LNCaP clone FGC (cell line): ENCODE measurements at regions not wholly inside any gene's neighbourhood (a gene's known extent, or its start where the extent isn't known, plus 50 kb on each side); places are given as distances from the start of the nearest gene placed in this dataset.

Source experiments
- DNase-seq: peaks from one replicate; pipeline ENCODE4 v3.0.0-alpha.2; 2011; ENCODE audit warnings: low read depth
- H3K4me3 ChIP-seq: 2 replicates; pipeline ENCODE4 v1.5.1; 2011; ENCODE audit warnings: mild to moderate bottlenecking, low read depth, low read length, control low read depth
- TF ChIP-seq, protein P1 (sequence below): IDR thresholded peaks from 2 replicates; pipeline ENCODE4 v1.5.1; 2012; ENCODE audit warnings: mild to moderate bottlenecking; ENCODE audit not compliant: control insufficient read depth, insufficient read depth; ENCODE audit errors: extremely low read depth

DNA sequence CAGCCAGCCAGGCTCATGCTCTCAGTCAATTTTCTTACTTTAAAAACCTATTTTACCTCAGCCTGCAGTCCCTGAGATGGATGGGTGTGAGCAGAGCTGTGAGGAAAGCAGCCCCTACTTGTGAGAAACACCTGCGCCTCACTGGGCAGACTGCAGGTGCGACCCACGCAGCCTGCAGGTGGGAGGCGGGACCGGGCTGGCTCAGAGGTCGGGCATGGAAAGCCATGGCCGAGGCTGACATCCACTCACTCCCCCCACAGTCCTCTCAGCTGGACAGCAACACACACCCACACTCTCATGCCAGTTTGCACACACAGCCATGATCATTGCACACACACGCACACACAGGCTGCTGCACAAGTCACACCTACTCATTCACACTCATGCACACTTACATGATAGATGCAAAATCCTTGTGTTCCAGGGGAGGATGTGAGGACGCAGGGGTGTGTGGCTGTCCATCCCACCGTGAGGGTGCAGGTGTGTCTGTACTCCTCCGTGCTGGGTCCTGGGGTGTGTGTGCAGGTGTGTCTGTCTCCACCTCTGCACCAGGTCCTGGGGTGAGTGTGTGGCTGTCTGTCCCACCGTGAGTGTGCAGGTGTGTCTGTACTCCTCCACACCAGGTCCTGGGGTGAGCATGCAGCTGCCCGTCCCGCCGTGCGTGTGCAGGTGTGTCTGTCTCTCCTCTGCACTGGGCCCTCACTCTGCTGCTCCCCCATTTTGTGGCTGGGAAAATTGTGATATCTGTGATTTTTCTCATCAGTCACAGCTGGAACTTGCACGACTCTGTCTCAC lies 166.5 kb downstream of the RTP5 start:
- no peak overlapping the region for H3K4me3 ChIP-seq
- DNase-seq, result no peak
- TF ChIP-seq, protein P1, sequence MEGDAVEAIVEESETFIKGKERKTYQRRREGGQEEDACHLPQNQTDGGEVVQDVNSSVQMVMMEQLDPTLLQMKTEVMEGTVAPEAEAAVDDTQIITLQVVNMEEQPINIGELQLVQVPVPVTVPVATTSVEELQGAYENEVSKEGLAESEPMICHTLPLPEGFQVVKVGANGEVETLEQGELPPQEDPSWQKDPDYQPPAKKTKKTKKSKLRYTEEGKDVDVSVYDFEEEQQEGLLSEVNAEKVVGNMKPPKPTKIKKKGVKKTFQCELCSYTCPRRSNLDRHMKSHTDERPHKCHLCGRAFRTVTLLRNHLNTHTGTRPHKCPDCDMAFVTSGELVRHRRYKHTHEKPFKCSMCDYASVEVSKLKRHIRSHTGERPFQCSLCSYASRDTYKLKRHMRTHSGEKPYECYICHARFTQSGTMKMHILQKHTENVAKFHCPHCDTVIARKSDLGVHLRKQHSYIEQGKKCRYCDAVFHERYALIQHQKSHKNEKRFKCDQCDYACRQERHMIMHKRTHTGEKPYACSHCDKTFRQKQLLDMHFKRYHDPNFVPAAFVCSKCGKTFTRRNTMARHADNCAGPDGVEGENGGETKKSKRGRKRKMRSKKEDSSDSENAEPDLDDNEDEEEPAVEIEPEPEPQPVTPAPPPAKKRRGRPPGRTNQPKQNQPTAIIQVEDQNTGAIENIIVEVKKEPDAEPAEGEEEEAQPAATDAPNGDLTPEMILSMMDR, result no peak

DNA sequence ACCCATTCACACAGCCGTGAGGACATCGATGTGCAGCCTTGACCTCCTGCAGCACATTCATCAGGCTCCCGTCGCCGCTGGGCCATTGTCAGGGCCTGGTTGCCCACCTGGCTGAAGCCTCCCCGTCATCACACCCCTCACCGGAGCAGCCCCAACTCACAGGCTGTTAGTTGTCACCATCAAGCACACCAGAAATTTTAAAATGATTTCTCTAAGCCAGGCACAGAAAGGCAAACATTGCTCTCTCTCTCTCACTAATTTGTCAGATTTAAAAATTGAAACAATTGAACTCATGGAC lies 167.1 kb downstream of the RTP5 start:
- TF ChIP-seq, protein P1, result no peak
- no peak overlapping the region for H3K4me3 ChIP-seq

DNA sequence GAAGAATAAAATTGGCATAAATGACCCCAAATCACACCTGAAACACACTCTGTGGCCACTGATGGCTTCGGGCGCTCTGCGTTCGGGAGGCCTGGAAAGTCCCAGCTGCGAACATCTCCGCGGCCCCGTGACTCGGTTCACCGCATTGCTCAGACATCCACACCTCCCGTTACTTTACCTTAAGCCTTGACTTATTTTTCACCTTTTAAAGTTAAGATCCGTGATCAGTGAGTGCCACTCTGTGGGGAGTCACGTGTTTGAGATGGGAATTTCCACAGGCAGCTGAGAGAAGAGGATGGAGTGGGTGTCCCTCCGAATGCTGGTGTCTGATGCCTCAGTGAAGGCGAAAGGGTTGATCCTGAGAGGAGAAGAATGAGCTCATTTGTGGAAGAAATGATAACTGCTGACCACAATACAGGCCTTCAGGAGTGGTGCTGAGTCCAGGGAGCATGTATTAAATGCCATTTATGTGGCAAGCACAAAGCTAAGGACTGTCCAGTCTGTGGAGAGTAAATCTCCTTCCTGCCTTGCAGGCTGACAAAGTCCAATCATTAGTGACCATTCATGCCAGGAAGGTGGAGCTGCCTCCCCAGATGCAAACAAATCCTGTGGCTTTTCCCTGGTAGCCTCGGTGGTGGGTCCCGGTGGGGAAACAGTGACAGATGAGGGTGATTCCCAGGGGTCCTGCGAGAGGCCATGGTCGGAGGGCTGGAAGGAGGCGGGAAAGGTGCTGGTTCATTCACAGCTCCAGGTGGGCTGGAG lies 168.8 kb downstream of the RTP5 start:
- no peak for DNase-seq
- TF ChIP-seq, protein P1, result no peak

More for the DNA sequence above, 167.1 kb downstream of the RTP5 start:
- DNase-seq, result no peak

DNA sequence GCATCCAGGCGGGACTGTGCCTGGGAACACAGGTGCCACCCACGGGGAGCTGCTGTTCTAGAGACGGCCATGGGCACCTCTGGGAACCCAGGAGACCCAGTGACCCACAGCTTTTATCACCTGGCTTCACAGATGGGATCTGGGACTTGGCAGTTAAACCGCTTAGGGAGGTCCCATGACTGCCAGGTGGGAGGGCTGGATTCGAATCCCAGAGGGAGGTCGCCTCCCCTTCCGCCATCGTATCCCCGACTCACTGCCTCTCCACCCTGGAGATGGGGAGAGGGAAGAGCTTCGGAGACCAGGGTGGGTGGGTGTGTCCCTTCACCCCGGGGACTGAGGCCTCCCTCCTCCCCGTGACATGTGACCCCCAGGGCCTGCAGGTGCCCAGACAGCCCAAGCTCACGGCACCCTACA lies 169.4 kb downstream of the RTP5 start:
- DNase-seq, result no peak
- TF ChIP-seq, protein P1, result no peak
- H3K4me3 ChIP-seq, result no peak overlapping the region

More for the DNA sequence above, 168.8 kb downstream of the RTP5 start:
- H3K4me3 ChIP-seq, result no peak overlapping the region

DNA sequence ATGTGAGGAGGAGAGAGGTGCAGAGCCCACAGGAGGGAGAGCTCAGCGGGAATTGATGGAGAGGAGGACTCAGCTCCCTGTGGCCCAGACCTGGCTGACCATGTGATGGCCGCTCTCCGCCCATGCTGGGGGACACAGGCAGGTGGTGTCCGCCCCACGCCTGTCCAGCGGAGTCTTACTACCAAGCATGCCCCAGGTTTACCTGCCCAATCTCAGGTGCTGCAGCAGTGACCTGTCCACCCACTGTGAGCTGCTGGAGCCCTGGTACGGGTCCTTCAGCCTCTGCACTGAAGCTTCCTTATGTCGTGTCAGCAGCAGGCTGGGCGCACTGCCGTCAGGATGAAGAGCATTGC lies 170.8 kb downstream of the RTP5 start:
- DNase-seq, result no peak
- TF ChIP-seq, protein P1, result no peak
- no peak overlapping the region for H3K4me3 ChIP-seq

DNA sequence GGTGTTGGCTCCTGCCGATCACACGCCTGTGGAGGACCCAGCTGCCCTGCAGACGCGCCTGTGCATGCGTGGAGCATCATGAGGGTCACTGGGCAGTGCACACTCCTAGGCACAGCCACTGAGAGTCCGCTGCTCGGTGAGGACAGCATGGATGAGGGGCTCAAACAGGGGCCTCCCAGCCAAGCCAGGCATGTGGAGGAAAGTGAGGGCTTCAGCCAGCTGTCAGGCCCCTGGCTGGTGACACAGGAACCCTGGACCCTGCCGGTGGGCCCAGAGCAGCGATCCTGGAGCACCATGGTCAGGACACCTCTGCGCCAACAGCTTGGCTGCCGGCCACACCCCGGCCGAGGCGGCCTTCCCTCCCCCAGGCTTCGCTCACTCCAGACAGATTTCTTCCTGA lies 171.2 kb downstream of the RTP5 start:
- no peak overlapping the region for H3K4me3 ChIP-seq
- no peak for DNase-seq
- TF ChIP-seq, protein P1, result no peak

DNA sequence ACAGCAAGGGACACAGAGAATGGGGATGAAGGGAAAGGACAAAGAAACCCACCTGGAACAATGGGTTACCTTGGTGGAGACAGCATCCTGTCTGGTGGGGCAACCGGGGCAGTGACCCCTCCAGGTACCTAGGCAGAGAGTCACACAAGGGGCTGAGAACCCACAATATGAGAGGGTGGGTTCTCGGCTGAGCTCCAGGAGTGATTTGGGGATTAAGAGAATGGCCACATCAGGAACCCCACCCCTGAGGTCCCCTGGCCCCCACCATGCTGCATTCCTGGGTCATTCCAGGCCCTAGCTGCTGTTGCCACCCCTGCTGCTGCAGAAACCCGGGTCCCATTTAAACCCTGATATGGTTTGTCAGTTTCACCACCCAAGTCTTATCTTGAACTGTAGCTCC lies 172.3 kb downstream of the RTP5 start:
- no peak overlapping the region for H3K4me3 ChIP-seq
- TF ChIP-seq, protein P1, result no peak
- no peak for DNase-seq
